Muscle layer of colon (tissue), 2 donors: ENCODE measurements at regions not wholly inside any gene's neighbourhood (a gene's known extent, or its start where the extent isn't known, plus 50 kb on each side); places are given as distances from the start of the nearest gene placed in this dataset.

Experiments
- H3K27ac ChIP-seq: one replicate; pipeline ENCODE4 v1.7.0; 2013; ENCODE audit warnings: low read depth, mild to moderate bottlenecking, low read length, moderate library complexity
- H3K27me3 ChIP-seq, 2 donors: one replicate each; pipeline ENCODE4 v1.7.0; 2013; ENCODE audit warnings: low read length in 2 of 2, mild to moderate bottlenecking in 2 of 2; ENCODE audit not compliant: insufficient read depth in 2 of 2, control insufficient read depth in 1 of 2
- H3K36me3 ChIP-seq: one replicate; pipeline ENCODE4 v1.7.0; 2013; ENCODE audit warnings: mild to moderate bottlenecking, low read length; ENCODE audit not compliant: insufficient read depth
- H3K4me1 ChIP-seq: one replicate; pipeline ENCODE4 v1.7.0; 2013; ENCODE audit warnings: mild to moderate bottlenecking, low read length; ENCODE audit not compliant: insufficient read depth
- H3K4me3 ChIP-seq, 2 donors: one replicate each; pipeline ENCODE4 v1.7.0; 2013; ENCODE audit warnings: low read length in 2 of 2, low read depth in 1 of 2, mild to moderate bottlenecking in 1 of 2, moderate library complexity in 1 of 2
- H3K9ac ChIP-seq: one replicate; pipeline ENCODE4 v1.7.0; 2013; ENCODE audit warnings: low read length
- H3K9me3 ChIP-seq: one replicate; pipeline ENCODE4 v1.7.0; 2013; ENCODE audit warnings: mild to moderate bottlenecking, low read length
- donor health status: abdominal sarcoma.
- donor health status: Adenocarcinoma of cecum.

DNA sequence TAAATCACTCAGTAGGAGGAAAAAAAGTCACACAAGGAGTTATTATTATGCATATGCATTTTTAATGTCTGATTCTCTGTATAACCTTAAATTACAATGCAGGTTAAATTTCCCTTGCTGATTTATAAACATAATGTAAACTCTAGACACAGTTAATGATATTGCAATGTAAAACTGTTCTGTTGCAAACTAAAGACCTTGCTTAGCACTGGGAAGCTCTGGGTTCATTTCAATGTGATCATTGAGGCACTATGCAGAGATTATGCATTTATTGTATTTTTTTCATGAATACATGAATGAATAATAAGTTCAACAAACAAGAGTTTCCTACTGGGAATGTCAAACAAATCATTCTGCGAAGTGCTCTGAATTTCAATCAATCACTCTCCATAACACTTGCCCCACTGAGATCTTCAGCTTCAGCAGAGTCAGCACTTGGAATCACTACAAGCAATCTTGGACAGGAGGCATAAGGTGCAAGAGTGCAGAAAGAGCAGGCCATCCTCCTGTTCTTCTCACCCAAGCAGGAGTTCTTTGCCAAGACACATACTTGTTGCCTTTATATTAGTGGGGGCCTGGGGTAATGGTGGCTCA is 232.1 kb downstream of the CSNK1G3 start:
- no peak overlapping the region for H3K27ac ChIP-seq
- no peaks in the 10 kb centered on the region for H3K9me3 ChIP-seq
- H3K27me3 ChIP-seq: no peaks in the 10 kb centered on the region
- H3K4me1 ChIP-seq: no peaks in the 10 kb centered on the region
- no peak overlapping the region for H3K4me3 ChIP-seq
- H3K9ac ChIP-seq: no peak overlapping the region
- H3K36me3 ChIP-seq: no peaks in the 10 kb centered on the region

DNA sequence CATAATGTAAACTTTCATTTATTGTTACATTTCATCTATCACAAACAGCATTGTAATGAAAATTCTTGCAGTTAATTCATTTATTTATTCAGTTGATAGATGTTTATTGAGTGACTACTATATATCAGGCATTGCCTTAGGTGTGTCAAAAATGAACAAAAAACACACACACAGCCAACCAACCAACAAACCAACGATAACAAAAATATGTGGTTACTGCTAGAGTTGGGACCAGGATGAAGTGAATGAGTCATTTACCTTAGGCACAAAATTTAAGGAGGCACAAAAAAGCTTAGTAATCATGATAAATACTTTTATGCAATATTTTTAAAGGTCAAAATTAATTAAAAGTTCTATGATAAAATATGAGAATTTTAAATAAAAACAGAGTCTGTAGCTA is 223.4 kb downstream of the CSNK1G3 start:
- H3K9ac ChIP-seq: no peak overlapping the region
- H3K27me3 ChIP-seq: no peaks in the 10 kb centered on the region
- no peaks in the 10 kb centered on the region for H3K36me3 ChIP-seq
- H3K27ac ChIP-seq: no peak overlapping the region
- H3K4me3 ChIP-seq: no peak overlapping the region
- no peaks in the 10 kb centered on the region for H3K4me1 ChIP-seq
- no peaks in the 10 kb centered on the region for H3K9me3 ChIP-seq

DNA sequence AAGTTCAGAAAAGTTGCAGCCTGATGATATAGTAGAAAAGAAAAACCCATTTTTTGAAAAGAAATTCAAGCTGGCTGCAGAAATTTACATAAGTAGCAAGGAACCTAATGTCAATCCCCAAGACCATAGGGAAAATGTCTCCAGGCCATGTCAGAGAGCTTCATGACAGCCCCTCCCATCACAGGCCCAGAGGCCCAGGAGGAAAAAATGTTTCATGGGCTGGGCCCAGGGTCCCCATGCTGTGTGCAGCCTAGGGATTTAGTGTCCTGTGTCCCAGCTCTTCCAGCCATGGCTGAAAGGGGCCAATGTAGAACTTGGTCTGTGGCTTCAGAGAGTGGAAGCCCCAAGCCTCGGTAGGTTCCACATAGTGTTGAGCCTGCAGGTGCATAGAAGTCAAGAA is 220.3 kb downstream of the CSNK1G3 start:
- H3K27me3 ChIP-seq: no peaks in the 10 kb centered on the region
- H3K4me3 ChIP-seq: no peak overlapping the region
- H3K9me3 ChIP-seq: no peaks in the 10 kb centered on the region
- no peak overlapping the region for H3K27ac ChIP-seq
- no peak overlapping the region for H3K9ac ChIP-seq
- no peaks in the 10 kb centered on the region for H3K36me3 ChIP-seq
- H3K4me1 ChIP-seq: no peaks in the 10 kb centered on the region

- no peaks in the 10 kb centered on the region for H3K36me3 ChIP-seq
- no peak overlapping the region for H3K4me3 ChIP-seq
- no peaks in the 10 kb centered on the region for H3K4me1 ChIP-seq
- no peak overlapping the region for H3K9ac ChIP-seq
- no peaks in the 10 kb centered on the region for H3K27me3 ChIP-seq
- H3K9me3 ChIP-seq: no peaks in the 10 kb centered on the region
- no peak overlapping the region for H3K27ac ChIP-seq
Observed at GRCh38 chr5:123722451-123722850, 210.5 kb downstream of the CSNK1G3 start.

DNA sequence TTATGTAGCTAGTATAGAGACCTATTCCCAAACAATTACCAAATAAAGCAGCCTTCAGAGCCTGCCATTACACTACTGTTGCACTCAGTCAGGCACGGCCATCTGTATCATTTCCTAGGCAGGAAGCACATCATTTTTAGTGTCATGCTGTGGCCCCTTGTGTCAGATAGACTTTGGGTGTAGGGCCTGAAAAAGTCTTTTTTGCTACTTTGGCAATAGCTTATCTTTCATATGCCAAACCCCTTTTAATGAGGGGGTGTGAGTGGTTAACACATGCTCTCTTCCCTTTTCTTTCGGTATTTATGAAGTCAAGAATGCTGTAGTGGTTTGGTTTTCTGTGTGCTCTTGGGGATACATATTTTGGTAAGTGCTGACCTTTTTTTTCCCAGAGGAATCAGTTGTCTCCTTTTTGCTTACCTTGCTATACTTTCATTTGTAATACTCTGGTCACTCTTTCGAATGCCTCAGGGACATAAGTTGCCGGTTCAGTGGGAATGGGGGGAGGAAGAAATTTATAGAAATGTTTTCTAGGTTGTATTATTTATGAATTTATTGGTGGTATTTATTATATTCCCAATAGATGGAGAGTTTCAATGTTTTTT is 209.8 kb downstream of the CSNK1G3 start:
- Histone ChIP-seq H3K4me3 (no peak overlapping the region), H3K27ac (no peak overlapping the region), H3K36me3 (no peaks in the 10 kb centered on the region), H3K4me1 (no peaks in the 10 kb centered on the region), H3K27me3 (no peaks in the 10 kb centered on the region), H3K9ac (no peak overlapping the region), H3K9me3 (no peaks in the 10 kb centered on the region)

GRCh38 chr5:123720955-123721354 is 209.0 kb downstream of the CSNK1G3 start:
- H3K36me3 ChIP-seq: no peaks in the 10 kb centered on the region

DNA sequence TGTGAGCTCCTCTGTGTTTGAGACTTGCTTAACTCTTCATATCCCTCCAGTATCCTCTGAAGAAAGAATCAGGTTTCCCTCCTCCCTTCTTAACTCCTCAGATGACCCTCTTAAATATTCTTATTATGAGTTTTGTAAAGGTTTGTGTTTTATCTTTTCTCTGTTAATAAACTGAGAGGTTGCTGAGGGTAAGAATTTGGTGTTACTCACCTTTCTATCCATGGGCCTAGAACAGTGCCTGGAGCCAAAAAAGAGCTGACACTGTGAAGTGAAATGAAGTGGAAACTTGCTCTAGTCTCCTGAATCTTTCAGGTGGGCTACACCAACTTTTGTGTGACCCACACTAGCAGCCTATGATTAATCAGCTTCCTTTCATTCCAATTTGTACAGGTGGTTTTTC is 208.4 kb downstream of the CSNK1G3 start:
- Histone ChIP-seq H3K27ac (no peak overlapping the region), H3K9me3 (no peaks in the 10 kb centered on the region), H3K4me3 (no peak overlapping the region), H3K9ac (no peak overlapping the region), H3K4me1 (no peaks in the 10 kb centered on the region), H3K27me3 (no peaks in the 10 kb centered on the region), H3K36me3 (no peaks in the 10 kb centered on the region)

More at GRCh38 chr5:123720955-123721354, 209.0 kb downstream of the CSNK1G3 start:
- no peaks in the 10 kb centered on the region for H3K4me1 ChIP-seq
- H3K4me3 ChIP-seq: no peak overlapping the region
- no peak overlapping the region for H3K27ac ChIP-seq
- no peak overlapping the region for H3K9ac ChIP-seq
- H3K27me3 ChIP-seq: no peaks in the 10 kb centered on the region
- no peaks in the 10 kb centered on the region for H3K9me3 ChIP-seq

GRCh38 chr5:123719004-123719403 is 207.0 kb downstream of the CSNK1G3 start:
- Histone ChIP-seq H3K27ac (no peak overlapping the region), H3K4me1 (no peaks in the 10 kb centered on the region), H3K9ac (no peak overlapping the region), H3K9me3 (no peaks in the 10 kb centered on the region), H3K27me3 (no peaks in the 10 kb centered on the region), H3K4me3 (no peak overlapping the region), H3K36me3 (no peaks in the 10 kb centered on the region)

- Histone ChIP-seq H3K4me3 (no peak overlapping the region), H3K36me3 (no peaks in the 10 kb centered on the region), H3K27me3 (no peaks in the 10 kb centered on the region), H3K9ac (no peak overlapping the region), H3K9me3 (no peaks in the 10 kb centered on the region), H3K4me1 (no peaks in the 10 kb centered on the region), H3K27ac (no peak overlapping the region)
Observed at GRCh38 chr5:123718238-123718637, 206.3 kb downstream of the CSNK1G3 start.

DNA sequence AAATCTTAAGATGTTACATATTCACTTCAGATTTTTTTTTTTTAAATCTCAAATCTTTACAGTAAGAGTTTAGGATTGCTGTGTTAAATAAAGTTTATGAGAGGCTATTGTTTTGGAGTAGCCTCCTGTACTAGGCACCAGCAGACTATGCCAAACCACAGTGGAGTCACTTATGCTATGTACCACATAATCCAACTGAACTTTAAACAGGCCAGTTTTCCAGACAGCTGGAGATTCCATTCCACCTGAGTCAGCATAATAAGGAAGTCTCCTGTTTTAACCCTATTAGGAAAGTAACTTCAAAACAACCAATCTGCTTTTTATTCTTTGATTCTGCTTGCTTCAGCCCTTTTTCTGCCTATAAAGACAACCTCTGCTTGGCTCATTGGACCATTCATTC is 205.2 kb downstream of the CSNK1G3 start:
- no peaks in the 10 kb centered on the region for H3K36me3 ChIP-seq
- H3K27ac ChIP-seq: no peak overlapping the region
- H3K4me1 ChIP-seq: no peaks in the 10 kb centered on the region
- H3K4me3 ChIP-seq: no peak overlapping the region
- no peak overlapping the region for H3K9ac ChIP-seq
- no peaks in the 10 kb centered on the region for H3K27me3 ChIP-seq
- H3K9me3 ChIP-seq: no peaks in the 10 kb centered on the region

GRCh38 chr5:123710031-123710430 is 198.1 kb downstream of the CSNK1G3 start:
- Histone ChIP-seq H3K36me3 (no peaks in the 10 kb centered on the region), H3K9me3 (no peaks in the 10 kb centered on the region)

GRCh38 chr5:123709422-123709821 is 197.4 kb downstream of the CSNK1G3 start:
- Histone ChIP-seq H3K9ac (no peak overlapping the region), H3K9me3 (no peaks in the 10 kb centered on the region), H3K36me3 (no peaks in the 10 kb centered on the region), H3K27ac (no peak overlapping the region), H3K27me3 (no peaks in the 10 kb centered on the region), H3K4me3 (no peak overlapping the region), H3K4me1 (no peaks in the 10 kb centered on the region)

More at GRCh38 chr5:123710031-123710430, 198.1 kb downstream of the CSNK1G3 start:
- Histone ChIP-seq H3K4me3 (no peak overlapping the region), H3K4me1 (no peaks in the 10 kb centered on the region), H3K9ac (no peak overlapping the region), H3K27me3 (no peaks in the 10 kb centered on the region), H3K27ac (no peak overlapping the region)
